WTC11 (cell line): ENCODE measurements at regions not wholly inside any gene's neighbourhood (a gene's known extent, or its start where the extent isn't known, plus 50 kb on each side); places are given as distances from the start of the nearest gene placed in this dataset.

ENCODE experiments used
- CTCF ChIP-seq: fragments of 200-600 bp; IDR thresholded peaks from 2 replicates; pipeline ENCODE4 v1.8.0; 2022; ENCODE audit warnings: antibody characterized with exemption
- FOXK1 ChIP-seq: sonication (generic); formaldehyde crosslinking; IDR thresholded peaks from 2 replicates; pipeline ENCODE4 v1.8.0; 2022; ENCODE audit warnings: mild to moderate bottlenecking, moderate library complexity, missing genetic modification reagents
- TCF7 ChIP-seq: sonication (generic); formaldehyde crosslinking; IDR thresholded peaks from 2 replicates; pipeline ENCODE4 v1.8.0; 2022; ENCODE audit warnings: mild to moderate bottlenecking, low read depth, missing genetic modification reagents, moderate library complexity
- ZBTB21 ChIP-seq: sonication (generic); formaldehyde crosslinking; IDR thresholded peaks from 2 replicates; pipeline ENCODE4 v1.8.1; 2023; ENCODE audit warnings: mild to moderate bottlenecking, missing genetic modification reagents, borderline replicate concordance
- ZNF138 ChIP-seq: sonication (generic); formaldehyde crosslinking; conservative IDR thresholded peaks from 2 replicates; pipeline ENCODE4 v1.8.1; 2022; ENCODE audit warnings: mild to moderate bottlenecking, moderate library complexity, missing genetic modification reagents

- no peak for TF ChIP-seq FOXK1
- no peak for TF ChIP-seq ZBTB21 (CRISPR knock-in tag)
- no peak for TF ChIP-seq CTCF
- TF ChIP-seq TCF7 (CRISPR knock-in tag): no peak
- TF ChIP-seq ZNF138 (CRISPR knock-in tag): no peak
These were observed 425.1 kb upstream of the MGMT start for GRCh38 chr10:129041916-129042315.
